ENCODE measurements at regions not wholly inside any gene's neighbourhood (a gene's known extent, or its start where the extent isn't known, plus 50 kb on each side); places are given as distances from the start of the nearest gene placed in this dataset.

DNA sequence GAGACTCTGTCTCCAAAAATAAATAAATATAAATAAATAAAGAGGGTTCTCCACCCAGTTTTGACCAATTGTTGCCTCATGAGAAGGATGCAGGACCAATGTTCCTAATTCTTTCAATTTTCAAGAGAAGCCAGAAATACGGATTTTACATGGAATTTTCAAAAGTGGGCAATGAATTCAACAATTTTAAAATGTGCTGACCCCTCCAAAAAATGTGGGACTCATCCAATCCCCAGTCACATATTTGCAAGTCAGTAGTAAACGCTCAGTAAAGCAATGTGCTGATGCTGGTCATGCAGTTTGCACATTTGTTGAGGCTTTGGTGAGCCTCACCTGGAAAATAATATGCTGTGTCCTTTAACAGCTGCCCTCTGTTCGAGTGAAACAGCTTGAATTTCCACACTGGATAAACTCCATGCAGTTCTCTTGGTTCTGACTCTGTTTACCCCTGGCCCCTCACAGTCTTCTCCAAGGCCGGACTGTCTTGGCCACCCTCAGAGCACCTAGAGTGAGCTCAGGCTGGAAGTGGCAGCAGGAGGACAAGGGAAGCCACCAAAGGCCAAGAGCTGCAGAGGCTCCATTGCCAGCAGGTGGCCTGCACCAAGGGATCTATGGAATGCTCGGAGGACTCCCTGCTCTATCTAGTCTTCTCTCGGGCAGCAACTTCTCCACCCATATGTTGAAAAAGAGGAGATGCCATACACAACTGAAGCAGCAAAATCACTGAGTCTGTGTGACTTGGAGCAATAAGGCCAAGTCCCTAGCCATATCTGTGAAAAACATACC, 246.8 kb downstream of the UACA start:
- no peak for TF ChIP-seq EZH2phosphoT487 (IDR thresholded peaks at IDR 0.05; ENCODE audit: borderline replicate concordance, low read length)
- TF ChIP-seq, protein P1, sequence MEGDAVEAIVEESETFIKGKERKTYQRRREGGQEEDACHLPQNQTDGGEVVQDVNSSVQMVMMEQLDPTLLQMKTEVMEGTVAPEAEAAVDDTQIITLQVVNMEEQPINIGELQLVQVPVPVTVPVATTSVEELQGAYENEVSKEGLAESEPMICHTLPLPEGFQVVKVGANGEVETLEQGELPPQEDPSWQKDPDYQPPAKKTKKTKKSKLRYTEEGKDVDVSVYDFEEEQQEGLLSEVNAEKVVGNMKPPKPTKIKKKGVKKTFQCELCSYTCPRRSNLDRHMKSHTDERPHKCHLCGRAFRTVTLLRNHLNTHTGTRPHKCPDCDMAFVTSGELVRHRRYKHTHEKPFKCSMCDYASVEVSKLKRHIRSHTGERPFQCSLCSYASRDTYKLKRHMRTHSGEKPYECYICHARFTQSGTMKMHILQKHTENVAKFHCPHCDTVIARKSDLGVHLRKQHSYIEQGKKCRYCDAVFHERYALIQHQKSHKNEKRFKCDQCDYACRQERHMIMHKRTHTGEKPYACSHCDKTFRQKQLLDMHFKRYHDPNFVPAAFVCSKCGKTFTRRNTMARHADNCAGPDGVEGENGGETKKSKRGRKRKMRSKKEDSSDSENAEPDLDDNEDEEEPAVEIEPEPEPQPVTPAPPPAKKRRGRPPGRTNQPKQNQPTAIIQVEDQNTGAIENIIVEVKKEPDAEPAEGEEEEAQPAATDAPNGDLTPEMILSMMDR (IDR thresholded peaks at IDR 0.05; ENCODE audit: low read depth, low read length, poor library complexity, severe bottlenecking), result no peak
- H3K4me1 ChIP-seq (ENCODE audit: control insufficient read depth, low read length), result peaks cover 11% of the 10 kb centered on the region
- no peaks in the 10 kb centered on the region for H3K36me3 ChIP-seq (ENCODE audit: control insufficient read depth, low read length)
- H3K9me2 ChIP-seq (replicated peaks; ENCODE audit: control insufficient read depth, low read length), result no peaks in the 10 kb centered on the region
- no peak overlapping the region for H3K4me2 ChIP-seq (ENCODE audit: low read length)
- H3F3A ChIP-seq (ENCODE audit: control insufficient read depth, insufficient read depth), result no peaks in the 10 kb centered on the region
- no peak overlapping the region for H3K27ac ChIP-seq (ENCODE audit: low read depth, low read length)
- H3K9me3 ChIP-seq (ENCODE audit: control insufficient read depth, insufficient read depth, low read length), result no peaks in the 10 kb centered on the region; the same call in 1 of the 2 replicates
- no peak overlapping the region for H3K4me3 ChIP-seq (ENCODE audit: low read length)
- no peaks in the 10 kb centered on the region for H3K79me2 ChIP-seq (ENCODE audit: control insufficient read depth, low read length)
- H3K27me3 ChIP-seq (ENCODE audit: control insufficient read depth, low read length), result peaks cover 37% of the 10 kb centered on the region
- H4K20me1 ChIP-seq (ENCODE audit: control insufficient read depth, insufficient read depth, low read depth, low read length), result no peaks in the 10 kb centered on the region

DNA sequence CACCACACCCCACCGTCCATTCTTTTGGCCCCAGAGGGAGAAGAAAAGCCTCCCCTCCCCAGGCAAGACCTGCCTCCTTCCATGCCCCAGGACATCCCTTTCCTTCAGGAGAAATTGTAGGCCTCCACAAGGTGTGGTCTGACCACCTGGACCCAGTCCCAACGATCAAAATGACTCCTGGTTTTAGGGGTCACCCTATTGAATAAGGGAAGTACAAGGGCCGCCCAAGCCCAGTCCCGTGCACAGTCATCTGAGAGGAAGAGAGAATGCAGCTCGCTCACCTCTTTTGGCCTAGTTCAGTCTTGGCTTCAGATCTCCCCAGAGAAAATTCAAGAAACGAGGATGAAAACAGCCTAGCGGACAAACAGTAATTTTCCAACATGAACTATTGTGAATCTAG, 249.1 kb downstream of the UACA start:
- H3K27ac ChIP-seq (ENCODE audit: low read depth, low read length), result no peak overlapping the region
- peaks cover 21% of the 10 kb centered on the region for H3K9me3 ChIP-seq (ENCODE audit: control insufficient read depth, insufficient read depth, low read length)
- H4K20me1 ChIP-seq (ENCODE audit: control insufficient read depth, insufficient read depth, low read depth, low read length), result no peaks in the 10 kb centered on the region
- no peak overlapping the region for H3K4me3 ChIP-seq (ENCODE audit: low read length)
- H3K27me3 ChIP-seq (ENCODE audit: control insufficient read depth, low read length), result peaks cover 18% of the 10 kb centered on the region
- TF ChIP-seq EZH2phosphoT487 (IDR thresholded peaks at IDR 0.05; ENCODE audit: borderline replicate concordance, low read length), result no peak
- TF ChIP-seq, protein P1 (IDR thresholded peaks at IDR 0.05; ENCODE audit: low read depth, low read length, poor library complexity, severe bottlenecking), result no peak
- no peak overlapping the region for H3K4me2 ChIP-seq (ENCODE audit: low read length)
- no peaks in the 10 kb centered on the region for H3F3A ChIP-seq (ENCODE audit: control insufficient read depth, insufficient read depth)
- H3K36me3 ChIP-seq (ENCODE audit: control insufficient read depth, low read length), result no peaks in the 10 kb centered on the region
- no peaks in the 10 kb centered on the region for H3K79me2 ChIP-seq (ENCODE audit: control insufficient read depth, low read length)
- peaks cover 17% of the 10 kb centered on the region for H3K4me1 ChIP-seq (ENCODE audit: control insufficient read depth, low read length)
- H3K9me2 ChIP-seq (replicated peaks; ENCODE audit: control insufficient read depth, low read length), result no peaks in the 10 kb centered on the region

DNA sequence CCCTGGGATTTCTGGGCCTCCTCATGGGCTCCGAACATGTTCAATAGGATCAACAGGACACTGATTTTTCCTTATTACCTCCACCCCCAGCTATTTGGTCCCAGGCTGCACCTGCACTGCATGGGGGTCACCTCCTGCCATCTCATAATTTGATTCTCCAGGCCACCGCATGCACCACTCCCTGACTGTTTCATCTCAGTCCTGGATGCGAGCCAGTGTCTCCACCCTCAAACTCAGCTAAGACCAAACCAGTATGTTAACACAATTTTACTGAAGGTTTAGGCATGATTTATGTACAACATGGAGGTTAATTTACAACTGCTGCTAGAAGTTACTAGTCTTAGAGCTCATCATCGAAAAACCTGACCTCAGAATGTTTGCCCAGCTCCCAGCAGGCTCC, 249.5 kb downstream of the UACA start:
- no peaks in the 10 kb centered on the region for H4K20me1 ChIP-seq (ENCODE audit: control insufficient read depth, insufficient read depth, low read depth, low read length)
- H3K4me2 ChIP-seq (ENCODE audit: low read length), result no peak overlapping the region
- H3K4me3 ChIP-seq (ENCODE audit: low read length), result no peak overlapping the region
- no peak overlapping the region for H3K27ac ChIP-seq (ENCODE audit: low read depth, low read length)
- H3K9me3 ChIP-seq (ENCODE audit: control insufficient read depth, insufficient read depth, low read length), result peaks cover 22% of the 10 kb centered on the region
- TF ChIP-seq, protein P1 (IDR thresholded peaks at IDR 0.05; ENCODE audit: low read depth, low read length, poor library complexity, severe bottlenecking), result no peak
- TF ChIP-seq EZH2phosphoT487 (IDR thresholded peaks at IDR 0.05; ENCODE audit: borderline replicate concordance, low read length), result no peak
- no peaks in the 10 kb centered on the region for H3K9me2 ChIP-seq (replicated peaks; ENCODE audit: control insufficient read depth, low read length)
- H3K36me3 ChIP-seq (ENCODE audit: control insufficient read depth, low read length), result no peaks in the 10 kb centered on the region
- peaks cover 20% of the 10 kb centered on the region for H3K4me1 ChIP-seq (ENCODE audit: control insufficient read depth, low read length)
- H3F3A ChIP-seq (ENCODE audit: control insufficient read depth, insufficient read depth), result no peaks in the 10 kb centered on the region
- no peaks in the 10 kb centered on the region for H3K79me2 ChIP-seq (ENCODE audit: control insufficient read depth, low read length)
- H3K27me3 ChIP-seq (ENCODE audit: control insufficient read depth, low read length), result peaks cover 18% of the 10 kb centered on the region
